ENCODE measurements at regions not wholly inside any gene's neighbourhood (a gene's known extent, or its start where the extent isn't known, plus 50 kb on each side); places are given as distances from the start of the nearest gene placed in this dataset.

DNA sequence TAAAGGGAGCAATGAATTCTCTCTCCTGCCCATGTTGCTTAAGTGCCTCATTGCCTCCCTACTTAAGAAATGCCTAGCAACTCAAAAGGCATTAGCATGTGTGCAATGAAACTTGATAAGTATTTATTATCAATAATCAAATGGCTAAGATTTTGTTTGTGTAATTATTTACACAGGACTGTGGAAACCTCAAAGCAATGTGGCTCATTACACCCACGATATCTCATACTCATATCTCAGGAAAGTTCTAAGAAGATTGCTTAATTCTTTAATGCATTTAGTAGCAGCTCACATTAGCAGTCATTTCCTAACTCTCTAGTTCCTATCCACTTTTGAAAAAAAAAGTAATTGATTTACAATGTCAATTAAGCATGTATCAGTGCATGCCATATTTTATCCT, 253.3 kb downstream of the DUSP10 start:
- H3K27ac ChIP-seq (ENCODE audit: low read length), result no peak overlapping the region
- no peaks in the 10 kb centered on the region for H4K20me1 ChIP-seq (ENCODE audit: insufficient read depth)
- no peaks in the 10 kb centered on the region for H3K79me2 ChIP-seq (replicated peaks; ENCODE audit: insufficient read depth, low read length)
- no peak for TF ChIP-seq POLR2AphosphoS5 (IDR thresholded peaks at IDR 0.05)
- no peak for TF ChIP-seq EZH2 (IDR thresholded peaks at IDR 0.05; ENCODE audit: borderline replicate concordance, insufficient read depth, low read length, poor library complexity, severe bottlenecking)
- TF ChIP-seq MXI1 (conservative IDR thresholded peaks at IDR 0.05; ENCODE audit: poor library complexity, severe bottlenecking), result no peak
- no peak for TF ChIP-seq SMC3 (conservative IDR thresholded peaks at IDR 0.05; ENCODE audit: poor library complexity)
- TF ChIP-seq EP300 (conservative IDR thresholded peaks at IDR 0.05; ENCODE audit: poor library complexity, severe bottlenecking), result no peak
- TF ChIP-seq, protein P1, sequence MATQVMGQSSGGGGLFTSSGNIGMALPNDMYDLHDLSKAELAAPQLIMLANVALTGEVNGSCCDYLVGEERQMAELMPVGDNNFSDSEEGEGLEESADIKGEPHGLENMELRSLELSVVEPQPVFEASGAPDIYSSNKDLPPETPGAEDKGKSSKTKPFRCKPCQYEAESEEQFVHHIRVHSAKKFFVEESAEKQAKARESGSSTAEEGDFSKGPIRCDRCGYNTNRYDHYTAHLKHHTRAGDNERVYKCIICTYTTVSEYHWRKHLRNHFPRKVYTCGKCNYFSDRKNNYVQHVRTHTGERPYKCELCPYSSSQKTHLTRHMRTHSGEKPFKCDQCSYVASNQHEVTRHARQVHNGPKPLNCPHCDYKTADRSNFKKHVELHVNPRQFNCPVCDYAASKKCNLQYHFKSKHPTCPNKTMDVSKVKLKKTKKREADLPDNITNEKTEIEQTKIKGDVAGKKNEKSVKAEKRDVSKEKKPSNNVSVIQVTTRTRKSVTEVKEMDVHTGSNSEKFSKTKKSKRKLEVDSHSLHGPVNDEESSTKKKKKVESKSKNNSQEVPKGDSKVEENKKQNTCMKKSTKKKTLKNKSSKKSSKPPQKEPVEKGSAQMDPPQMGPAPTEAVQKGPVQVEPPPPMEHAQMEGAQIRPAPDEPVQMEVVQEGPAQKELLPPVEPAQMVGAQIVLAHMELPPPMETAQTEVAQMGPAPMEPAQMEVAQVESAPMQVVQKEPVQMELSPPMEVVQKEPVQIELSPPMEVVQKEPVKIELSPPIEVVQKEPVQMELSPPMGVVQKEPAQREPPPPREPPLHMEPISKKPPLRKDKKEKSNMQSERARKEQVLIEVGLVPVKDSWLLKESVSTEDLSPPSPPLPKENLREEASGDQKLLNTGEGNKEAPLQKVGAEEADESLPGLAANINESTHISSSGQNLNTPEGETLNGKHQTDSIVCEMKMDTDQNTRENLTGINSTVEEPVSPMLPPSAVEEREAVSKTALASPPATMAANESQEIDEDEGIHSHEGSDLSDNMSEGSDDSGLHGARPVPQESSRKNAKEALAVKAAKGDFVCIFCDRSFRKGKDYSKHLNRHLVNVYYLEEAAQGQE (IDR thresholded peaks at IDR 0.05; ENCODE audit: borderline replicate concordance), result no peak
- no peak for TF ChIP-seq TAF1 (IDR thresholded peaks at IDR 0.05; ENCODE audit: low read depth)
- no peaks in the 10 kb centered on the region for H3K27me3 ChIP-seq (ENCODE audit: insufficient read depth, low read depth, low read length)
- no peak overlapping the region for H3K4me2 ChIP-seq (ENCODE audit: low read length)
- no peak overlapping the region for H3K4me3 ChIP-seq (ENCODE audit: low read length)
- no peaks in the 10 kb centered on the region for H3K9me3 ChIP-seq (ENCODE audit: low read length)
- H3K9ac ChIP-seq (ENCODE audit: low read length), result no peak overlapping the region
- no peaks in the 10 kb centered on the region for H3K9me2 ChIP-seq (ENCODE audit: insufficient read depth, low read length)
- H2AFZ ChIP-seq (ENCODE audit: low read depth, low read length), result no peak overlapping the region
- H3K36me3 ChIP-seq (ENCODE audit: insufficient read depth, low read length), result no peaks in the 10 kb centered on the region
- H3F3A ChIP-seq (ENCODE audit: insufficient read depth, low read length, poor library complexity, severe bottlenecking), result no peaks in the 10 kb centered on the region

DNA sequence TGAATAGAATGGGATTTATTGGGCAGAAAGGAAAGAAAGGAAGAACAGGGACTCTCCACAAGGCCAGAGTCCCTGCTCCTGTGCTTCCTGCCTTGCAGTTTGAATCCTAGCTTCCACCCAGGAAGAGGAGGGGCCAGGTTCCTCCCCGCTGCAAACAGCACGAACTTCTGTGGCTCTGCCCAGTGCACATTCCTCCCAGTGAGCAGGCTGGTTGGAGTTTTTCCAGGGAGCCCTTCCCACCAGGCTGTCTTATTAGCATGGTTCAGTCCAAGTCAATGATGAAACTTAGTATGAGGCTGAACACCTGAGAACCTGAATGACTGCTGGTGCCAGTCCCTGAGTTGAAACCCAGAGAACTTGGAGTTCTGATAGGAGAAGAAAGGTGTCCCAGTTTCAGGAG, 247.2 kb downstream of the DUSP10 start:
- Histone ChIP-seq H3K4me3 (ENCODE audit: low read length) (no peak overlapping the region), H3K79me2 (replicated peaks; ENCODE audit: insufficient read depth, low read length) (no peaks in the 10 kb centered on the region), H3K27ac (ENCODE audit: low read length) (no peak overlapping the region), H3K9ac (ENCODE audit: low read length) (no peak overlapping the region), H4K20me1 (ENCODE audit: insufficient read depth) (no peaks in the 10 kb centered on the region), H3K27me3 (ENCODE audit: insufficient read depth, low read depth, low read length) (no peaks in the 10 kb centered on the region), H3K36me3 (ENCODE audit: insufficient read depth, low read length) (no peaks in the 10 kb centered on the region), H3K9me3 (ENCODE audit: low read length) (no peaks in the 10 kb centered on the region), H3F3A (ENCODE audit: insufficient read depth, low read length, poor library complexity, severe bottlenecking) (no peaks in the 10 kb centered on the region), H3K4me2 (ENCODE audit: low read length) (no peak overlapping the region), H3K9me2 (ENCODE audit: insufficient read depth, low read length) (no peaks in the 10 kb centered on the region), H2AFZ (ENCODE audit: low read depth, low read length) (no peak overlapping the region)
- TF ChIP-seq, protein P2, sequence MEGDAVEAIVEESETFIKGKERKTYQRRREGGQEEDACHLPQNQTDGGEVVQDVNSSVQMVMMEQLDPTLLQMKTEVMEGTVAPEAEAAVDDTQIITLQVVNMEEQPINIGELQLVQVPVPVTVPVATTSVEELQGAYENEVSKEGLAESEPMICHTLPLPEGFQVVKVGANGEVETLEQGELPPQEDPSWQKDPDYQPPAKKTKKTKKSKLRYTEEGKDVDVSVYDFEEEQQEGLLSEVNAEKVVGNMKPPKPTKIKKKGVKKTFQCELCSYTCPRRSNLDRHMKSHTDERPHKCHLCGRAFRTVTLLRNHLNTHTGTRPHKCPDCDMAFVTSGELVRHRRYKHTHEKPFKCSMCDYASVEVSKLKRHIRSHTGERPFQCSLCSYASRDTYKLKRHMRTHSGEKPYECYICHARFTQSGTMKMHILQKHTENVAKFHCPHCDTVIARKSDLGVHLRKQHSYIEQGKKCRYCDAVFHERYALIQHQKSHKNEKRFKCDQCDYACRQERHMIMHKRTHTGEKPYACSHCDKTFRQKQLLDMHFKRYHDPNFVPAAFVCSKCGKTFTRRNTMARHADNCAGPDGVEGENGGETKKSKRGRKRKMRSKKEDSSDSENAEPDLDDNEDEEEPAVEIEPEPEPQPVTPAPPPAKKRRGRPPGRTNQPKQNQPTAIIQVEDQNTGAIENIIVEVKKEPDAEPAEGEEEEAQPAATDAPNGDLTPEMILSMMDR (IDR thresholded peaks at IDR 0.05; ENCODE audit: poor library complexity, severe bottlenecking), result no peak
- no peak for TF ChIP-seq RAD21 (conservative IDR thresholded peaks at IDR 0.05)
- no peak for TF ChIP-seq EZH2 (IDR thresholded peaks at IDR 0.05; ENCODE audit: borderline replicate concordance, insufficient read depth, low read length, poor library complexity, severe bottlenecking)
- TF ChIP-seq, protein P1 (IDR thresholded peaks at IDR 0.05; ENCODE audit: borderline replicate concordance), result no peak
- TF ChIP-seq POLR2AphosphoS5 (IDR thresholded peaks at IDR 0.05), result no peak
- TF ChIP-seq MXI1 (conservative IDR thresholded peaks at IDR 0.05; ENCODE audit: poor library complexity, severe bottlenecking), result no peak
